ENCODE measurements at regions not wholly inside any gene's neighbourhood (a gene's known extent, or its start where the extent isn't known, plus 50 kb on each side); places are given as distances from the start of the nearest gene placed in this dataset.

- no peak for TF ChIP-seq CTCF (IDR thresholded peaks at IDR 0.05)
- no peak for TF ChIP-seq EZH2 (IDR thresholded peaks at IDR 0.05)
Observed at GRCh38 chr6:105804424-105804823, 281.7 kb upstream of the PRDM1 start.

Data from neural progenitor cell (in vitro differentiated cells).